HG03565 (cell line): ENCODE measurements at regions not wholly inside any gene's neighbourhood (a gene's known extent, or its start where the extent isn't known, plus 50 kb on each side); places are given as distances from the start of the nearest gene placed in this dataset.
"Not testable (repeated sequence)": the region's sequence is repeated elsewhere in the genome, so short reads cannot be mapped to it uniquely, and the experiment has no call there.

Experiments used
- ATAC-seq: cut with Tn5 transposase; IDR thresholded peaks from one replicate; pipeline ENCODE4 v1.9.1; 2021; ENCODE audit warnings: mild to moderate bottlenecking, moderate library complexity; ENCODE audit not compliant: unreplicated experiment

DNA sequence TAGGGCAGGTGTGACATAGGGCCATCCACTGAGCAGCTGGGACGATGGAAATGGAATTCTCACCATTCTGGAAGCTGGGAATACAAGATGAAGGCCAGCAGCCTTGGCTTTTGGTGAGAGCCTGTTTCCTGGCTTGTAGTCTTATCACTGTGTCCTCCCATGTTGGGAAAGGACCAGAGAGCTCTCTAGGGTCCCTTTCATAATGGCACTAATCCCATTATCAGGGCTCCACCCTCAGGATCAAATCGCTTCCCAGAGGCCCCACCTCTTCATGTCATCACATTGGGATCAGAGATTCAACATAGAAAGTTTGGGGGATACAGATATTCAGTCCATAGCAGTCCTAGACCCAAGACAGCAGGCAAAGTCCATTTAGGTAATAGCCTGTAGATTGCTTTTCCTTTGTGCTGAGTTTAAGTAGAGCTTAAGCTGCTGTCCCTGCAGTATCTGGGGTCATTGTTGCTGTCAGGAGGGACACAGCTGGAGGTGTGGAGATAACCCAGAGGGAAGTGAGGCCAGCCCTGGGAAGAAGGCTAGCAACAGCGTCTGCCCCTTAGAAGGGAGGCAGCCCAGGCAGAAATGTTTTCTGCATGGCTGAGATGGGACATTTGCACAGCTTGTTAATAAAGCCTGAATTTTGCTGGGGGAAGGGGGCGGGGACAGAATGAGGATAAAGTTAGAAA lies 136.5 kb upstream of the GPR12 start:
- no peak for ATAC-seq

DNA sequence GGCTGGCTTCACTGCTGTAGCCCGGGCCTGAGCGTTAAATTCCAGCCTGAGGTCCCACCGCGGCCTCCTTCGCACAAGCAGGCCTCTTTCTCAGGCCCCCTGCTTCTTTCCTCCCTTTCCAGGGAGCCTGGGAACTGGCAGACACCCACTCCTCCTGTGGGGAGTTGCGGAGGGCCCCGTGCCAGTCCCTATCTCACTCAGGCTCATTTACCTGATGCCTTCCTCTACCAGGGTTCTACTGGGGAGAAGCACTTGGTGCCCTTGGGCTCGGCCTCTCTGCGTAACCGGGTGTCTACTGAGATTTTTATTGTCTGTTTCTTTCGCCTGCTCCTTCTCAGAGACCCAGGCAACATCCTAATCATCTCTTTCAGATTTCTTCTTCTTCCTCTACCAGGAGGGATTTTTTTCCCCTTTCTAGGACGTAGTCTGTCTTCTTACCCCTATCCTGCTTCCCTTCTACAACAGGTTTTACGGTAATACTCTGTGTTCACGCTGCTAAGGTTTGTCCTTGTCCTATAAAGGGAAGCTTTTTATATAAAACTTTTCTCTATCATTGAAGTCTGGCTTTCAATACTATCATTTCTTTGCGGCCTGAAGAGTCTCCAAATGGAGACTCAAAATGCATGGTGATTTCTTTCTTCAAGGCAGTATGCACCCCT lies 135.4 kb upstream of the GPR12 start:
- ATAC-seq, result no peak

DNA sequence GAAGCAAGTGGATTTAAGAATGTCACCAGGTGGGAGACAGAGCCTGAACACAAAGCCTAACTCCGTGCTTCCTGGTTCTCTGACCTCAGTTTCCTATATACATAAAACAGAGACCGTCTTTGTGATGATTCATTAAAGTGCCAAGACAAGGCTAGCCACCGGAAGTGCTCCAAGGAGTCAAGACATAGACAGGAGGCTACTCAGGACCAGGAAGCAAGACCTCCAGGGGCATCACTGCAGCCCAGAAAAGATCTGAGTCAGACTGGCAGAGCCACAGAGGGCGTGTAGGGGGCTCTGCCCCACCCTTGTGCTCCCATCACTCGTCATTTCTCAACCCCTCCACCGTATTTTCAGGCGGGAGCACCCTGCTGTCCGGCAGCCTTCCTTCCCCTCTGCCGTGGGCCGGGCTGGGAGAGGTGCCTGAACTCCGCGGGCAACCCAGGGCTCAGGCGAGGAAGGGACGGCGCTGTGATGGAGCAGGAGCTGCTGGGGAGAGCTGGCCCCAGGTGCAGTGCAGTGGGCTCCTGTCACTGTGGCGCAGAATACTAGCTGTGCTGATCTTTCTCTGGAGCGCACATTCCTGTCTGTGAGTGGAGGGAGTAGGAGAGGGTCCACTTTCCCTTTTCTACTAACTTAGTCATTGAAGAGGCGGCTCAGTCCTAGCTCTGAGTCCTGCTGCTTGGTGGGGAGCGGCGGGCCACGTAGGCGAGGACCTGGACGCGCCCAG lies 134.7 kb upstream of the GPR12 start:
- ATAC-seq, result no peak

DNA sequence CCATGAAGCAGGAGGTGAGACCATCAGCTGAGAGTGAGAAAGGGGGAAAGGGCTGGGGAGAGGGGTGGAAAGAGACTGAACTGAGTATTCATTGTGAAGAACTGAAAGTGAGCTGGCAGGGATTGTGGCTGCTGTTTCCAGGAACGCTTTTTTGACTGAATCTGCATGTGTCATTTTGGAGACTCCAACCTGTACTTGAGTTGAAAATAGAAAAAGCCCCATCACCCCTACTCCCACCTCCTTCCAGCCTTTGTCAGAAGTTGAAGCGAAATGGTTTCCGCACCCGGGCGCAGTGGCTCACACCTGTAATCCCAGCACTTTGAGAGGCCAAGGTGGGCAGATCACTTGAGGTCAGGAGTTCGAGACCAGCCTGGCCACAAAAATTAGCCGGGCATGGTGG lies 128.0 kb upstream of the GPR12 start:
- ATAC-seq, result no peak

DNA sequence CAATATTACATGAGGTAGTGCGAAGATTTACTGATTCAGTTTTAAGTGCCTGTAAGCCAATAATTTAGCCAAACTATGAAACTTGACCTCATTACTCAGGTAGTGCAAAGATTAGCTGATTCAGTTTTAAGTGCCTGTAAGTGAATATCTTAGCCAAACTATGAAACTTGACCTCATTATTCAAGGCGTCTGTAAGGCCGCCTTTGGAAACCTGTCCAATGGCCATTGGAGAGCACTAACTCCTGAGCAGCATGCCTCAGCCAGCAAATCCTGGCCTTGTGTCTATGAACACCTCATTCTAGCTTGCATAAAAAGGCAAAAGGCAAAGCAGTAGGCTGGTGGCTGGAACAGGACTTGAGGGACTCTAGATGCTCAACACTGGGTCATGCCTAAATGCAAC lies 127.0 kb upstream of the GPR12 start:
- ATAC-seq, result no peak

DNA sequence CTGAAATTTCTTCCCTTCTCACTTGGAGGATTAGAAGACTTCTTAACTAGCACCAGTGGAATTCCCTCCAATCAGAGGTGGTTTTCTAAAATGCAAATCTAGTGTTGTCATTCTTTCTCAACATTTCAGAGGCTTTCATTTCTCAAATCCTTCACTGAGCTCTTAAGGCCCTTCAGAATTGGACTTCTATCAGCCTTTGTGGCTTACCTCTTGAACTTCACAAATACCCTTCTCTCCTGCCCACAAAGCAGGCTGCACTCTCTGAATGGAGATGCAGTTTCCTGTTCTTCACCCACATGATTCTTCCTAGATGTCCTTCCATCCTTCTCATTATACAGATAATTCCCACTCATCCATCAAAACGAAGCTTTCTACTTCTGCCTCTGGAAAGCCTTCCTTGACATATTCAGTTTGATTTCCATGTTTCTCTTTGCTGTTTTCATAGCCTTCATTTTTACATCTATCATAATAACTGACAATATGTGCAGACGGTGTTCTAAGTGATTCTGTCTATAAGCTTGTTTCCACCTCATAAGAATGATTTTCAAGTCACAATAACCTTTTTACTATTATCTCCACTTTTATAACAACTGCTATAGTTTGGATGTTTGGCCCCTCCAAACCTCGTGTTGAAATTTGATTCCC lies 123.1 kb upstream of the GPR12 start:
- no peak for ATAC-seq

DNA sequence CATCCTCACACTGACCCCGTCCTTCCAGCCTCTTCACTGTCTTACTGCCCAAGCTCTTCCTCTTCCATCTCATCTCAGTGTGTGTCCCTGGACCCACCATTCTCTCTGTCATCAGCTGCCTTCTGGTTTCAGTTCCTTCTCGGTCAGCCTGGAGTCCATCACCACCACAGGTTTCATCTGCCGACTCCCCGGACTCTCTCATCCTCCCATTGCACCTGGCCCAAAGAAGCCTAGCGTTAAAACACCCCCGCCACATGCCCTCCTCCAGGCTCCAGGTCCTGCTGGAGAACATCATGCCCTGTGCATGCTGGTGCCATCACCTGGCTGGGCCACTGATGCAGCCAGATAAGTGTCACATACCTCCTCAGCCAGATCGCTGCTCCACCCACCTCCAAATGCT lies 122.1 kb upstream of the GPR12 start:
- no peak for ATAC-seq

DNA sequence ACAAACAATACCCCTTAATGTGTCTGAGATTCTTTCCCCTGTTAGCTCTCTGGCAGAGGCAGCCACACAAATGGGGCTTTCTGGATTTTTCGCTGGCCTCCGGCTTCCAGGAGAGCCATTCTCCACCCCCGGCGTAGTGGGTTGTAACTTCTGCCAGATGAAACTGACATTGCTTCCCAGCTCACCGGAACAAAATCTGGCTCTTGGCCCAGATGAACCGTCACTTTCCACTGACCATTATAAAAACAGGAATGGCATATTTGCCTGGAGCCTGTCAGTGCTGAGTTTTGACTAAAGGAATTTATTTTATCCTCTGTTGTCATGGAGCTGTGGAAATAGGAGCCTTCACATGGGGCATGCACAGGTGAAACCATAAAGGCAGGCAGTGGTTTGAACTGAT lies 120.6 kb upstream of the GPR12 start:
- ATAC-seq, result no peak

DNA sequence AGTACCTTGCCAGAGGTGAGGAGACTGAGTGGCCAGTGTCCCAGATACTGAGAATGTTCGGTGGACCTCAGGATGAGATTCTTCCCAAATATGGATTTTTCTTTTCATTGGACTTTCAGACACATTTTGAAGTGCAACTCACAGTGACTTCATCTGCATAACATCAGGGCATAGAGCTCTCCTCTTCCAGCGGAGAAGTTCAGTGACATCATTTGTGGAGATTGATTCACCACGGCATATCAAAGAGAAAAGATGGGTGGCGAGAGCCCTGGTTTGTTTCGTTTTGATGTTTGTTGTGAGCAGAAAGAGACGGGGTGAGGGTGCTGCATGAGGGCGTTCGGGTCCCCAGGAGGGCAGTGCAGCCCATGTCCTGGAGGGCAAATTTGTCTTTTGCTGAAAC lies 120.1 kb upstream of the GPR12 start:
- ATAC-seq, result no peak

DNA sequence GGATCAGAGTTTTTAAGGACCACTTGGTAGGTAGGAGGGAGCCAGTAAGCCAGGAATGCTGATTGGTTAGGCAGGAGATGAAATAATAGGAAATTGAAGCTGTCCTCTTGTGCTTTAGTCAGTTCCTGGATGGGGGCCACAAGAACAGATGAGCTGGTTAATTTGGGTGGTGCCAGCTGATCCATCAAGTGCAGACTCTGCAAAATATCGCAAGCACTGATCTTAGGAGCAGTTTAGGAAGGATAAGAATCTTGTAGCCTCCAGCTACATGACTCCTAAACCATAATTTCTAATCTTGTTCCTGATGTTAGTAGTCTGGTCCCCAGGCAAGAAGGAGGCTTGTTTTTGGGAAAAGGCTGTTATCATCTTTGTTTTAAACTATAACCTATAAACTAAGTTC lies 117.9 kb upstream of the GPR12 start:
- no peak for ATAC-seq

DNA sequence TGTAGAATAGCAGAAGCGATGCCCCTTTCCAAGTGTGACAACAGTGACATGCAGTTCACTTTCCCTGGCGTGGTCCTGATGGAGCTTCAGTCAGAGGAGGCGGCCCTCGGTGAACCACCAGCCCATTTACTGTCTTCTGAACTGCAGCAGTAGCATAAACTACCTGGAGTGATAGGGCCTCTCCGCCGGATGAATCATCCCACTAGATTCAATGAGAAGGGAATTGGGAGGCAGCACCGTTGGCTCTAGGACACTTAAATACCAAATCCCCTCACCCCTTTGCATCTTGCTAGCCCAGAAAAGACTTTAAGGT lies 112.8 kb upstream of the GPR12 start:
- ATAC-seq, result no peak

DNA sequence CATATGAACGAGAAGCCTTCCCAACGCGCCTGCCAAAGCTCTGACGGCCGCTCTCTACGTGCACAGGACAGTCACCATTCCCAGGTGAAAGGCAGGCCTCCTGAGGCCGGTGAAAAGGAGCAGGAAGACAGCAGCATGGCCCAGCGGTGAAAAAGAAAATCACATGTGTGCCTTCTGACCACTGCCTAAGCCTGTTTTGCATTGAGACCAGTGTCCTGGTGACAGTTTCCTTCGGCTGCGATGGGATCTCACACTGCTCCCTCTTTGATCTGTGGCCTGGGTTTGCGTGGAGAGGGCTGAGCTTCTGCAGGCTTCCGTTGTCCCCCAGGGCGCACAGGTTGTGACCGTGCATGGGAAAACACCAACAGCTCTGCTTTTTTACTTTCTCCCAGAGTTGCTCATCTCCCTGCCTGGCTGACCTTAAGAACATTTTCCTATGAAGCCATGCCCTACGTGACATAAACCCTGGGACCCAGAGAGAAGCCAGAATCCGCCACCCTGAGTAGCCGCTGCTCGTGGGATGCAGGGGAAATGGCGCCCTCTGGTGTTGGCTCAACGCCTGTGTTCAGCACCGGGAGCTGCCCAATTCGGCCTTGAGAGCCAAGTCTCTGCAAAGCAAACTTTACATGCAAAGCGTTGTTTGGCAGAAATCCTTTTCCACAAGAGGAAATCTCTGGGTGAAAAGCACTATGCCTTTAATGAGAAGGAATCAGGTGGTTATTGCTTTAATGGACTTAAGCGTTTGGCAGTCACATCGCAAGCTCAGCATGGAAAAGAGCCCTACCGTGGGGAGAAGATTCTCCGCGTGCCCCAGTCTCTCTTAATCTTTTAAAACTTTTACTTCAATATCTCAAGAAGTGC lies 112.2 kb upstream of the GPR12 start:
- ATAC-seq, result no peak

DNA sequence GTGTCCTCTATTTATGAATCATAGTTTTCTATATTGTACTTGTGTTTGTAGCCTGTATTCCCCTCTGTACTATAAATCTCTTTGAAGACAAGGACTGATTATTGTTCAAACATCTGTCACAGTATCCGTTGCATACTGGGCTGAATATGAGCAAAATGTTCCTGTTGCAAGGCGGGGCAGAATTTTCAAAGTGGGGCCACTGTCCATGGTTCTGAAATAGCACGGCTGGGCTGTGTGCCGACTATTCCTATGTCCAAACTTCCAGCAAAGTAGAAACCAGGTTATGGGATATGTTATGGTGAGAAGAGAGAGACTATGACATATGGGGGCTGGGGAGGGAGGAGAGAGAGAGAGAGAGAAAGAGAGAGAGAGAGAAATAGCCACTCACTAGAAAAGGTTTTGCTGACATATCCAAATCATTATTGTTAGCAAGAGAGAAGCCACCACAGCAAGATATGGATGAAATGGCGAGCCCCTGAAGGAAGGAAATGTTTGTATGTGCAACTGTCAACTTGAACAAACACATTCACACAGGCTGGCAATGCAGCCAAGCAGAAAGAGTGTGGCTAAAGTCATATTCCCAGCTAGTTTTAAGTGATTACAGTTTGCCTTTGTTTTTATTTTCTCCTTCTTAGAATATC lies 107.0 kb upstream of the GPR12 start:
- ATAC-seq, result no peak

DNA sequence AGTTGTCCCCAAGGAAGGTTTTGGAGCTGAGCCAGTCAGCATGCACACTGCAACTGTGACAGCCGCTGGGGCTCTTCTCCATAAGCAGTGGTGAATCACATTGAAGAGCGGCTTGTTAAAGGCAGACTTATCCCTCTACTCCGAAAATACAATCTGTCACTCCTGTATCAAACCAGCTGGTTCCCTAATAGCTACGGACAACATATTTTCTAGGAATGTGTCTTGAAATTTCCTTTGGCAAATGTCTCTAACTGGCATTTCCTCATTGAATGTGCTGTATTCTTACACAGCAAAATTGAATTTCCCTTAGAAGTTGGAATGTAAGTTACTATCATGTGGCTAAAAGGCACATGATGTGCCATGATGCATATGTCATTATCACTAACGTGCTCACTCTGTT lies 104.0 kb upstream of the GPR12 start:
- no peak for ATAC-seq

DNA sequence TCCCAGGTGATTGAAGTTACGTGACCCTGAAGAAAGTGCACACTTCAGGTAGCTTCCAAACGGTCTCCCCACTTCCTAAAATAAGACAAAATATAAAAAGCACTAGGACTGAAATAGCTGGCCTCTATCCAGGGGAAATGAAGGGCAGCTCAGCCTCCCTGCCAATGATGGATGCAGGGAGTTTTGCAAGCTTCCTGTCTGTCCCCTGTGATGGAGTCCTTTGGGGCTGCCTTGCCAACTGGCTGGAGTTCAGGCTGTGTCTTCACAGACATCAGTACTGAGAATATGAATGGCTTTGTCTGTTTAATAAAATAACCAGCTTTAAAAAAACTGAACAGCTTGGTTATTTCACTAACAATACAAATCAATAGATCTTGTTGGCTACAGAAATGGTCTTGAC lies 101.4 kb upstream of the GPR12 start:
- no peak for ATAC-seq

DNA sequence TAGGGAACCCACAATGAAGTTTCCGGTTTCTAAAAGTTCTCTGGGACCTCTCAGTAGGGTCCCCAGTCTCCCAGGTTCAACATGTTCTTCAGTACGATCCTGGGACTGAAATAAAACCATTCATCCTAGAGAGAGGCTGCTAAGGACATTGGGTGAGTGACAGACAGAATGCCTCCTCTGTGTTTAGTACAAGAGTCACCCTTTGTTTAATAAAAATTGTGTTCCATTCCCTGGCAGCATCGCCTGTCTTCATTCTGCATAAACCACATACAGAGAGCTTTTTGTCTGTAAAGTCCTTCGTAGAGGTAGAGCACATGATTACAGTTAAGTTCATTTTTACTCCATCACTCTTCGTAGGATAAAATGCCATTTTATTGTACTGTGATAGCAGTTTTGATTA lies 95.3 kb upstream of the GPR12 start:
- no peak for ATAC-seq

DNA sequence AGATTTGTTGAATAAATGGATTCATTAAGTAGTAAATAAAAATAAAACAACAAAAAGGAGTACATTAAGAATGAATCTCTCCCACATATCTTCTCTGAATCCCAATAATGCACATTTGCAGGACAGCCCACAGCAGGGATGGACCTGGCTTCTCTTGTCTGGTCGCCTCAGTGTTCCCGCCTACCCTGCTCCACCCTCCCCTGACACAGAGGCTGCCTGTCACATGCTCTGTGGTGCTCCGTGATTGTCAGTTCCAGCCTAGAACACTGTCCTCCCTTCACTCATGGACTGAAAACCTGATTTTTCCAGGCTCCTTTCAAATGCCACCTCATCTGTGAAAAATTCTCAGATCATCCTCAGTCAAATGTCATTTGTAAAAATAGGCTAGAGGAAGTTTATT lies 94.5 kb upstream of the GPR12 start:
- no peak for ATAC-seq

DNA sequence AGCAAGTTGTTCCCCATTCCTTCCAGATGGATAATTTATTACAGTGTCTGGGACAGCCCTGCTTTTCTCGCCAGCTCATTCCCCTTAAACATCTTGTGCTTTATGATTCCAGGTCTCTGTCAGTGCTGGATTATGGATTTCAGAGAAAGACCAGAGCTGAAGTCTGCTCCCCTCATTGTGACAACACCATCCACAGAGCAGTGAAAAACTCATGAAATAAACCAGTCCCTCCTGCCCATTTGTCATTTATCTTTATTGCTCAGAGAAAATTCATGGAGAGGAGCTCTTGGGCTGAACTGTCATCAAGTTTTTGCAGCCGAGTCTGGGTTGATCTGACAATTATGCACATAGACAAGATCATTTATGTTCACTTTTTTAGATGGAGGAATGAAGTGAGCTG lies 92.7 kb upstream of the GPR12 start:
- ATAC-seq, result no peak

DNA sequence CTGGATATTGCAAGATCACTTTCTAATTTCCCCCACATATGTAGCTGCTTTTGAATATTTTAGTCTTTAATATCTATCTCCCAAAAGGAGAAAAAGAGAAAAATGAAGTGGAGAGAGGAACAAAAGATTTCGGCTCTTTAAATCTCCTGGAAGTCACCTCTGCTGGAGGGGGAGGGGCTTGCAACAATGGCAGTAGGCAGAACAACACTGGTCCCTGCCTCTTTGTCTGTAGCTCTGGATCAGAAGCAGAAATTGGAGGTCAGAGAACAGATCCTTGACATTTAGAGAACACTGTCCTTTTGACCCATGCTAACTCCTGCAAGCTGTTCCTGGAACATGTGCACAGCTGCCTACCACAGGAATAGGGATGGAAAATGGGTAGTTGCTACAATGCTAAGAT lies 86.7 kb upstream of the GPR12 start:
- ATAC-seq, result no peak

DNA sequence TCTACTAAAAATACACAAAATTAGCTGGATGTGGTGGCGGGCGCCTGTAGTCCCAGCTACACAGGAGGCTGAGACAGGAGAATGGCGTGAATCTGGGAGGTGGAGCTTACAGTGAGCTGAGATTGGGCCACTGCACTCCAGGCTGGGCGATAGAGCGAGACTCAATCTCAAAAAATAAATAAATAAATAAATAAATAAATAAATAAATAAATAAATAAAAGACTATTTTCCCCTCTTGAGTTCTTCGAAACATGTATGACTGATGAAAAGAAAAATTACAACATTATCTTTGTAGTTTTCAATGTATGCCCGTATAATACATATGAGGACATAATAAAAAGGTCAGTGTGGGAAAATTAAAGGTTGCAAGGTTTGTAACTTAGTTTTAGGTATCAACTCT lies 84.5 kb upstream of the GPR12 start:
- not testable (repeated sequence) for ATAC-seq

DNA sequence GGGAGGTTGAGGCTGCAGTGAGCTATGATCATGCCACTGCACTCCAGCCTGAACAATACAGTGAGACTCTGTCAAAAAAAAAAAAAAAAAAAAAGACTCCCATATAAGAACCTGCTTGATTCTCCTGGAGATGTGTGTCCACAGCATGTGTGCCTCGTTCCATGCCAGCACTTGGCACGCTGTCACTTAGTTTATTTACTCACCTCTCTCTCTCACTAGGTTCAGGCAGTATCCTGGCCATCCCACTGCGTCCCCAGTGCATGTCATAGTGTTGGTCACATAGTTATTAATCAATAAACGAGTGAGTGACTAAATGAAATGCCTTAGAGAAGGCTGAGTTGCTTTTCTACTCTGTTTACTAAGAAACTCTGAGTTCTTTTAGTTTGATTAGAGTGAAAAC lies 79.1 kb upstream of the GPR12 start:
- ATAC-seq, result no peak
